ENCODE measurements at regions not wholly inside any gene's neighbourhood (a gene's known extent, or its start where the extent isn't known, plus 50 kb on each side); places are given as distances from the start of the nearest gene placed in this dataset.

DNA sequence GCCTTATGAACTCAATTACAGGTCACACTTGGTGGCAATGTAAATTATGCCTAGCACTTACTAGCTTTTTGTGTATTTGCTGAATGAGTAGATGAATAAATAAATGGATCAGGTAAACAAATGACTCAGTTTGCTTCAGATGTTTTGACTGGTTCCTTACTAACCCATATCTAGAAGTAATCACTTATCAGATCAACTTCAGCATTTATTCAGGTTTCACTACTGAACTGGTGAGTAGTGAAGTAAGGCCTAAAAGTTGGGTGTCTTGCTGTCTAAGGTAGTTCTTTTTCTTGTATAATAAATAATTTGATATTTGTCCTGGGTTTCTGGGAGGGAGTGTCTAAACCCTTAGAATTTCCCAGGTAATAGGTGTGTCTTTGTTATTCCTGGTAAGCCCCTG is 205.0 kb downstream of the UXS1 start:
- Histone ChIP-seq H3K27ac (no peak overlapping the region), H3K4me1 (replicated peaks) (no peaks in the 10 kb centered on the region), H3K4me3 (no peak overlapping the region)

DNA sequence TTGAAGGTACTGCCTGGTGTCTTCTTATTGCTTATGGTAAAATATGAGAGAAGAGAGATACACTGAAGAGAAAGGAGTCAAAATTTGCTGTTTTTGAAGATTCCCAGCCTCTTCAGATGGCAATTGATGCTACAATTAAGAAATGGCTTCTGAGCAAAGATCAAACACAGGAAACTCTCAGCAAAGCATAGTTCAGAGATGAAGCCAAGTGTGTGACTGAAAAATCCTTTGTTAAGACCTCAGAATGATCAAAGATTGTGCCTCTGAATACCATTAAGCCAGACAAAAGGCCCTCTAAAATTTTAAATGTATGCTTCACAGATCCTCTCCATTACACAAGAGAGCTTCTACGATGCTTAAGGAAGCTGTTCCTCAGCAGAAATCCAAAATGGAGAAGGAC is 216.3 kb downstream of the UXS1 start:
- H3K4me1 ChIP-seq (replicated peaks) = peaks cover 6% of the 10 kb centered on the region
- no peak overlapping the region for H3K4me3 ChIP-seq
- H3K27ac ChIP-seq = peak overlapping the region; percentile 37; the same call in 1 of the 2 replicates
- H3K9me3 ChIP-seq (replicated peaks) = peaks cover 6% of the 10 kb centered on the region
- DNase-seq (ENCODE audit: low read depth in 1 of 2, low spot score in 2 of 2) = no peak
- no peaks in the 10 kb centered on the region for H3K36me3 ChIP-seq
- H3K27me3 ChIP-seq (replicated peaks) = no peaks in the 10 kb centered on the region

More for the DNA sequence above, 205.0 kb downstream of the UXS1 start:
- Histone ChIP-seq H3K36me3 (no peaks in the 10 kb centered on the region), H3K27me3 (replicated peaks) (no peaks in the 10 kb centered on the region), H3K9me3 (replicated peaks) (0 out of 2 replicates have a peak, but pooled peaks cover 4% of the 10 kb centered on the region)
- DNase-seq (ENCODE audit: low read depth in 1 of 2, low spot score in 2 of 2) = no peak

DNA sequence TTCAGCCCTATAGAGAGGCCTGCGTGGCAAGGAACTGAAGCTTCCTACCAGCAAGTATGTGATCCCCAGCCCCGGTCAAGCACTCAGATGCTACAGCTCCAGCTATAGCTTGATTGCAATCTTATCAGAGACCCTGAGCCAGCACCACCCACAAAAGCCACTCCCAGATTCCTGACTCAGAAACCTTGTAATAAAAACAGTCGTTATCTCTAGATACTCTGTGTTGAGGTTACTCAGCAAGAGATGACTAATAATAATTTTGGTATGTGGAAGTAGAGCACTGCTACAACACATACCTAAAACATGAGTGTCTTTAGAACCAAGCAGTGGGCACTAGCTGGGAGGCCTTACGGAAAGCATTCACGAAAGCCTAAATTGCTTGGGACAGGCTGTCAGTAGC is 216.9 kb downstream of the UXS1 start:
- Histone ChIP-seq H3K9me3 (replicated peaks) (peaks cover 6% of the 10 kb centered on the region), H3K27ac (peak overlapping the region; percentile 37; the same call in 1 of the 2 replicates), H3K4me1 (replicated peaks) (peaks cover 6% of the 10 kb centered on the region)

DNA sequence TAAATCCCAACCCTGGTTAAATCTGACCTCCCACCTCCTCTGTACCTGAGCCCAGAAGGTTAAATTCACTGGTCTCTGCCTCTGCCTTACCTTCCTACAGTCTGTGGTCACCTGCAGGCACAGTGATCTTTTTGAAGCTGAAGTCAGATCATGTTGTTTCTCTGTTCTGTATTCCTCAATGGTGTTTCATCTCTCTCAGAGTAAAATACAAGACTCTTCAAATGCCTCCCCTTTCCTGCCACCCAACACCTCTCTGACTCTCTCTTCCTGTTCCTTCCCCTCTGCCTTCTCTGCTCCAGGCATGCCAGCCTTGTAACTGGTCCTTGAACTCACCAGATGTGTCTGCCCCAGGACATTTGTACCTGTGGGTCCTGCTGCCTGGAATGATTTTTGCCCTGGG is 219.3 kb downstream of the UXS1 start:
- Histone ChIP-seq H3K4me3 (no peak overlapping the region), H3K27me3 (replicated peaks) (no peaks in the 10 kb centered on the region), H3K9me3 (replicated peaks) (peaks cover 6% of the 10 kb centered on the region), H3K36me3 (no peaks in the 10 kb centered on the region), H3K27ac (no peak overlapping the region), H3K4me1 (replicated peaks) (peaks cover 6% of the 10 kb centered on the region)
- no peak for DNase-seq (ENCODE audit: low read depth in 1 of 2, low spot score in 2 of 2)

More for the DNA sequence above, 216.9 kb downstream of the UXS1 start:
- Histone ChIP-seq H3K27me3 (replicated peaks) (no peaks in the 10 kb centered on the region), H3K36me3 (no peaks in the 10 kb centered on the region), H3K4me3 (no peak overlapping the region)
- DNase-seq (ENCODE audit: low read depth in 1 of 2, low spot score in 2 of 2) = peak; percentile 42 to 52

DNA sequence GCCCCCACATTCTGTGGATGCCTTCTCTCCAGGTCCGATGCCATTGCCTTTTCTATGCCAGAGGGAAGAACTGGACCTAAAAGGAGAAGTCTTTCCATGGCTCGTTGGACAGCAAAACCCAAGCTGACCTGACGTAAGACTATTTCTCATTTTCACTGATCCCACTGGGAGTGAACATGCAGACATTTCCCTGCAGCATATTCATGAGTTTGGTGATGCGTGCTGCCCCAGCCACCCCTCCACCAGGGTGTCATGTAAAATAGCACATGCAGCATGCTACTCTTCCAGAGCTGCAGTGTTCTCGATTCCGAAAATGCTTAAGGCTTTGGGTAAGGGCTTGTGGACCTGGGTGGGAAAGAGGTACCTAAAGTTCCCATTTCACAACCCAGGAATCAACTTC is 221.2 kb downstream of the UXS1 start:
- DNase-seq (ENCODE audit: low read depth in 1 of 2, low spot score in 2 of 2) = no peak
- H3K36me3 ChIP-seq = no peaks in the 10 kb centered on the region
- H3K4me1 ChIP-seq (replicated peaks) = peaks cover 6% of the 10 kb centered on the region
- H3K27ac ChIP-seq = no peak overlapping the region
- no peak overlapping the region for H3K4me3 ChIP-seq
- peaks cover 6% of the 10 kb centered on the region for H3K9me3 ChIP-seq (replicated peaks)
- H3K27me3 ChIP-seq (replicated peaks) = no peaks in the 10 kb centered on the region

DNA sequence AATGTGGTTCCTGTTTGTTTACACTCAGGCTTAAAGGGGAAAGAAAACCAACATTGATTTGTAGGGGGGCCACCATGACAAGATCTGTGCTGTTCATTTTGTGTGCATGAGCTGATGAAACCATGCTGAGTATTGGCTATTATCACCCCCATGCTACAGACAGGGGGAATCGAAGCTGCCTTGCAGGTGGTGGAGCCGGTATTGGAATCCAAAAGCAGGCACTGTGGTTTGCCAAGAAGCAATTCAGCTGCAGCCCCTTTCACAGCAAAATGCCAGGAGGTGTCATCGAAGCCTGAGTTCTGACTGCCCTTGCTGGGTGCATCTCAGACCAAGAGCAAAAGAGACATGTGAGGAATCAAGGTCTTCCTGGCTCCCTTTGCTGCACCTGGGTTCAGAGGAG is 221.9 kb downstream of the UXS1 start:
- no peaks in the 10 kb centered on the region for H3K4me1 ChIP-seq (replicated peaks)
- no peak for DNase-seq (ENCODE audit: low read depth in 1 of 2, low spot score in 2 of 2)
- no peaks in the 10 kb centered on the region for H3K36me3 ChIP-seq
- no peak overlapping the region for H3K4me3 ChIP-seq
- no peaks in the 10 kb centered on the region for H3K27me3 ChIP-seq (replicated peaks)
- H3K9me3 ChIP-seq (replicated peaks) = peaks cover 6% of the 10 kb centered on the region
- H3K27ac ChIP-seq = no peak overlapping the region

DNA sequence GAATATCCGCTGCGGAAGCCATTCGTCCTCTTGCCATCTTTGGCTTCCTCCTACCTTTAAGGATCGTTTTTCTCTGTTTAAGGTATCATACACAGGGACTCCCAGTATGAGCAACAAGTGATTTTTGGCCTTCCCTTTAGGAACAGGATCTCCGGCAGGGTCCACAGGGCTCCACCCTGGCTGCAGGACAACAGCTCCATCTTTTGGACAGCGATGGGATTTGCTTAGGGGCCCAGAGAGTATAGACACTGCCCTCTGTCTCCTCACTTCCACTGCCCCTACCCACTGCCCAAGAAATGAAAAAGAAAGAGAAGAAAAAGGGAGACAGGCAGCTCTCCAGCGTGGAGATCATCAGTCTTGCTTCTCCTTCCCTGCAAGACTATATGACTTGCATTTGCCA is 224.5 kb downstream of the UXS1 start:
- Histone ChIP-seq H3K36me3 (no peaks in the 10 kb centered on the region), H3K9me3 (replicated peaks) (no peaks in the 10 kb centered on the region; the same call in 1 of the 2 replicates), H3K4me1 (replicated peaks) (no peaks in the 10 kb centered on the region), H3K27me3 (replicated peaks) (no peaks in the 10 kb centered on the region), H3K27ac (no peak overlapping the region), H3K4me3 (no peak overlapping the region)
- DNase-seq (ENCODE audit: low read depth in 1 of 2, low spot score in 2 of 2) = no peak

DNA sequence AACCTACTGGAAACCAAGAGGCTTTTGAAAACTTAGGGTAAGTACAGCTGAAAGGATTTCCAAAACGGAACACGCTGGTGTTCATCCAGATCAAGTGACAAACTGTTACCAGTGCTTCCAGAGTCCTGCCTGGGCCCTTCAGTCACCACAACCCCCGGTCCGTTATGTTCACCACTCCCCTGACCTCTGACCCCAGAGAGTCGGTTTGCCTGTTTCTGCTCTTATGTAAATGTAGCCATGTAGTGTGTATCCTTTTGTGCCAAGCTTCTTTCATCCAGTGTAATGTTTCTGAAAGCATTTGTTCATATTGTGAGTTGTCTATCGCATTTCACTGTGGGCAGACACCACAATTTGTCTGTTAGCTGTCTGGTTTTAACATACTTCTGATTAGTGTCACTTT is 217.5 kb downstream of the NCK2 start:
- Histone ChIP-seq H3K9me3 (replicated peaks) (no peaks in the 10 kb centered on the region), H3K27ac (no peak overlapping the region), H3K4me1 (replicated peaks) (no peaks in the 10 kb centered on the region), H3K36me3 (no peaks in the 10 kb centered on the region), H3K27me3 (replicated peaks) (no peaks in the 10 kb centered on the region), H3K4me3 (no peak overlapping the region)
- DNase-seq (ENCODE audit: low read depth in 1 of 2, low spot score in 2 of 2) = no peak

DNA sequence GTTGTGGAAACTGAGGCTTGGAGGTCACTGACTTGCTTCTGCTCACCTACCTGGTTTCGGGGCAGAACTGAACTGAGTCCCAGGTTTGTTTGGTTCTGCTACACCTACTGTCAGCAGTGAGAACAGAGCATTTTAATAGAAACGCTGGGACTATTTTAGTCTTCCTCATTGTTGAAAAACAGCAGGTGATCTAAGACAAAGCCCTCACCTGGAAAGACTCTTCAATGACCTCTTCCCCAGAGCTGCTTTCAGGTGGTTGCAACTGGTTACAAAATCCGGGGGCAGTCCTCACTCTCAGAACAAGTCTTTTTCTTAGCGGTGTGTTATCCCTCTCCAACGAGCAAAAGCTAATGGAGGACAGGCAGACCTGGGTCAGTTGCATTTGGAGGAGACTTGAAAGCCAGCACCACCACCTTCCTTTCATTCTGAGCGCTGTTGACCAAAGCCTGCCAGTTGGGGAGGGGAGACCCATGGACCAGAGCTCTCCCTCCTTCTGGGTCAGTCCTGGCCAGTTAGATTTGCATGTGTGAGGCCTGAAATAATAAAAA is 217.0 kb downstream of the NCK2 start:
- no peak overlapping the region for H3K27ac ChIP-seq
- no peaks in the 10 kb centered on the region for H3K4me1 ChIP-seq (replicated peaks)
- H3K4me3 ChIP-seq = no peak overlapping the region
- H3K27me3 ChIP-seq (replicated peaks) = no peaks in the 10 kb centered on the region
- no peak for DNase-seq (ENCODE audit: low read depth in 1 of 2, low spot score in 2 of 2)
- no peaks in the 10 kb centered on the region for H3K36me3 ChIP-seq
- H3K9me3 ChIP-seq (replicated peaks) = no peaks in the 10 kb centered on the region

- Histone ChIP-seq H3K9me3 (replicated peaks) (no peaks in the 10 kb centered on the region), H3K4me1 (replicated peaks) (no peaks in the 10 kb centered on the region), H3K27ac (no peak overlapping the region), H3K27me3 (replicated peaks) (0 out of 2 replicates have a peak, but pooled peaks cover 3% of the 10 kb centered on the region), H3K36me3 (no peaks in the 10 kb centered on the region), H3K4me3 (no peak overlapping the region)
- no peak for DNase-seq (ENCODE audit: low read depth in 1 of 2, low spot score in 2 of 2)
Observed at GRCh38 chr2:105959357-105959756, 214.6 kb downstream of the NCK2 start.

GRCh38 chr2:105954891-105955290 is 210.2 kb downstream of the NCK2 start:
- Histone ChIP-seq H3K36me3 (no peaks in the 10 kb centered on the region), H3K4me1 (replicated peaks) (no peaks in the 10 kb centered on the region), H3K4me3 (no peak overlapping the region), H3K9me3 (replicated peaks) (no peaks in the 10 kb centered on the region), H3K27ac (no peak overlapping the region), H3K27me3 (replicated peaks) (0 out of 2 replicates have a peak, but pooled peaks cover 3% of the 10 kb centered on the region)
- no peak for DNase-seq (ENCODE audit: low read depth in 1 of 2, low spot score in 2 of 2)

DNA sequence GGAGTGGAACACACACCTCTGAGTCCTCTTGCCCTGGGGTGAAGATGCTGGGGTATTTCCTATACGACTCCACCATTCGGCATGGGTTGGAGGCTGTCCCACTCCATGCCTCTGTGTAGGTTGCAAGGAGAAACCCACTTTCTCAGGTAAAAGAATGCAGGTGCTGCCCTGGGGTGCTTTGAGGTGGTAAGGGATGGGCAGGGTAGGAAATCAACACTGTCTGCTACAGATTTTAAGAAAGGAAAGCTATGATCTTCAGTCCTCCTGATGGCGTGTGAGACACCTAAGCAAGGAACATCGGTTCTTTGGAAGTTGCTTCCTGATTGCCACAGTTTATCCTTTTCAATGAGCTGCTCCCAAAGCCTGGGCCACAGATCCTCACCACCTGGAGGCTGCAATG is 209.2 kb downstream of the NCK2 start:
- Histone ChIP-seq H3K27me3 (replicated peaks) (0 out of 2 replicates have a peak, but pooled peaks cover 3% of the 10 kb centered on the region), H3K36me3 (no peaks in the 10 kb centered on the region), H3K9me3 (replicated peaks) (no peaks in the 10 kb centered on the region), H3K4me1 (replicated peaks) (no peaks in the 10 kb centered on the region), H3K4me3 (no peak overlapping the region), H3K27ac (no peak overlapping the region)
- no peak for DNase-seq (ENCODE audit: low read depth in 1 of 2, low spot score in 2 of 2)

GRCh38 chr2:105952131-105952530 is 207.4 kb downstream of the NCK2 start:
- Histone ChIP-seq H3K9me3 (replicated peaks) (no peaks in the 10 kb centered on the region), H3K36me3 (no peaks in the 10 kb centered on the region), H3K27ac (no peak overlapping the region), H3K27me3 (replicated peaks) (0 out of 2 replicates have a peak, but pooled peaks cover 3% of the 10 kb centered on the region), H3K4me3 (no peak overlapping the region), H3K4me1 (replicated peaks) (no peaks in the 10 kb centered on the region)
- DNase-seq (ENCODE audit: low read depth in 1 of 2, low spot score in 2 of 2) = no peak

DNA sequence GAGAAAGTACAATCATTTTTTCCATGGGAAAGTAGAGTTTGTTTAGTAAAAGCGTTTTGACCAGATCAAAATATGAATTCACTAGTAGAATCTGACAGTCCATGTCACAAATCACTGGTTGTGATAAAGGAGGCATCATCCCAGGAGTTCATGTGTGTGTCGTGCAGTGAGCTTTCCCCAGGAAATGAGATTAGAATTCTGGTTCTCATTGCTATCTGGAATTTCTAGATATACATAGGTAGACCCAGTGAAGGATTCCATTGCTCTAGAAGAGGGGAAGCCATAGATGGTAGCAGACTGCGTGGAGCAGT is 206.6 kb downstream of the NCK2 start:
- H3K36me3 ChIP-seq = no peaks in the 10 kb centered on the region
- 0 out of 2 replicates have a peak, but pooled peaks cover under 1% of the 10 kb centered on the region for H3K27me3 ChIP-seq (replicated peaks)
- DNase-seq (ENCODE audit: low read depth in 1 of 2, low spot score in 2 of 2) = no peak

More for the DNA sequence above, 206.6 kb downstream of the NCK2 start:
- Histone ChIP-seq H3K4me1 (replicated peaks) (no peaks in the 10 kb centered on the region), H3K9me3 (replicated peaks) (no peaks in the 10 kb centered on the region), H3K27ac (no peak overlapping the region), H3K4me3 (no peak overlapping the region)
